OCI-M2 (cell line): ENCODE measurements at regions not wholly inside any gene's neighbourhood (a gene's known extent, or its start where the extent isn't known, plus 50 kb on each side); places are given as distances from the start of the nearest gene placed in this dataset.
"Not testable (repeated sequence)": the region's sequence is repeated elsewhere in the genome, so short reads cannot be mapped to it uniquely, and the experiment has no call there.

Source experiments
- DNase-seq: peaks from one replicate; lab custom pipeline; 2025; ENCODE audit not compliant: unreplicated experiment; lab: John Stamatoyannopoulos, UW

GRCh38 chr4:94011190-94011589, 182.6 kb downstream of the ATOH1 start:
- no peak for DNase-seq

- no peak for DNase-seq
Measured at GRCh38 chr4:94014484-94015136, 186.1 kb downstream of the ATOH1 start.

GRCh38 chr4:94015956-94016355, 187.4 kb downstream of the ATOH1 start:
- no peak for DNase-seq

GRCh38 chr4:94032754-94033153, 174.9 kb upstream of the SMARCAD1 start:
- no peak for DNase-seq

GRCh38 chr4:94036964-94037363, 170.7 kb upstream of the SMARCAD1 start:
- no peak for DNase-seq

GRCh38 chr4:94038195-94038594, 169.5 kb upstream of the SMARCAD1 start:
- DNase-seq: no peak

- no peak for DNase-seq
Measured at GRCh38 chr4:94039226-94039625, 168.4 kb upstream of the SMARCAD1 start.

- DNase-seq: not testable (repeated sequence)
Measured at GRCh38 chr4:94044471-94044870, 163.2 kb upstream of the SMARCAD1 start.

GRCh38 chr4:94063084-94063483, 144.6 kb upstream of the SMARCAD1 start:
- no peak for DNase-seq

- no peak for DNase-seq
Measured at GRCh38 chr4:94068753-94069719, 138.6 kb upstream of the SMARCAD1 start.

GRCh38 chr4:94076498-94076897, 131.2 kb upstream of the SMARCAD1 start:
- no peak for DNase-seq

- DNase-seq: no peak
Measured at GRCh38 chr4:94084155-94084554, 123.5 kb upstream of the SMARCAD1 start.

- DNase-seq: not testable (repeated sequence)
Measured at GRCh38 chr4:94099141-94099540, 108.5 kb upstream of the SMARCAD1 start.

GRCh38 chr4:94112644-94113043, 95.0 kb upstream of the SMARCAD1 start:
- DNase-seq: no peak

GRCh38 chr4:94115687-94116086, 92.0 kb upstream of the SMARCAD1 start:
- no peak for DNase-seq

- DNase-seq: no peak
Measured at GRCh38 chr4:94116842-94117241, 90.8 kb upstream of the SMARCAD1 start.

- no peak for DNase-seq
Measured at GRCh38 chr4:94126669-94127068, 81.0 kb upstream of the SMARCAD1 start.

GRCh38 chr4:94127707-94128328, 79.8 kb upstream of the SMARCAD1 start:
- no peak for DNase-seq

GRCh38 chr4:94131212-94131611, 76.5 kb upstream of the SMARCAD1 start:
- DNase-seq: no peak

GRCh38 chr4:94135701-94136100, 72.0 kb upstream of the SMARCAD1 start:
- DNase-seq: no peak

GRCh38 chr4:94139931-94140612, 67.6 kb upstream of the SMARCAD1 start:
- DNase-seq: no peak
